Loucy (cell line): ENCODE measurements at regions not wholly inside any gene's neighbourhood (a gene's known extent, or its start where the extent isn't known, plus 50 kb on each side); places are given as distances from the start of the nearest gene placed in this dataset.

Source experiments
- H2AFZ ChIP-seq: fragments of 200-600 bp; sonication (generic); 2 replicates; pipeline ENCODE4 v1.6.0; 2016; ENCODE audit warnings: antibody characterized with exemption, mild to moderate bottlenecking, low read length, moderate library complexity
- H3F3A ChIP-seq: fragments of 200-600 bp; 2 replicates; pipeline ENCODE4 v1.6.0; 2016; ENCODE audit warnings: antibody characterized with exemption, low read depth, mild to moderate bottlenecking
- H3K27me3 ChIP-seq: fragments of 200-600 bp; sonication (generic); 2 replicates; pipeline ENCODE4 v1.6.1; 2014; ENCODE audit warnings: low read length, mild to moderate bottlenecking; ENCODE audit not compliant: insufficient read depth, poor library complexity, severe bottlenecking
- H3K36me3 ChIP-seq: fragments of 200-600 bp; sonication (generic); 2 replicates; pipeline ENCODE4 v1.6.1; 2016; ENCODE audit warnings: low read length; ENCODE audit not compliant: insufficient read depth
- H3K4me1 ChIP-seq: fragments of 200-600 bp; sonication (generic); 2 replicates; pipeline ENCODE4 v1.5.1; 2014; ENCODE audit warnings: low read length, mild to moderate bottlenecking; ENCODE audit not compliant: insufficient read depth, poor library complexity, severe bottlenecking
- H3K4me2 ChIP-seq: fragments of 200-600 bp; sonication (generic); 2 replicates; pipeline ENCODE4 v1.6.0; 2014; ENCODE audit warnings: antibody characterized with exemption, low read length, low read depth, mild to moderate bottlenecking; ENCODE audit not compliant: poor library complexity, severe bottlenecking
- H3K4me3 ChIP-seq: fragments of 200-600 bp; sonication (generic); 2 replicates; pipeline ENCODE4 v1.5.1; 2014; ENCODE audit warnings: low read length, mild to moderate bottlenecking, mixed read lengths; ENCODE audit not compliant: poor library complexity, severe bottlenecking
- H3K79me2 ChIP-seq: fragments of 200-600 bp; sonication (generic); 2 replicates; pipeline ENCODE4 v1.6.1; 2014; ENCODE audit warnings: low read length; ENCODE audit not compliant: insufficient read depth
- H3K9ac ChIP-seq: fragments of 200-600 bp; sonication (generic); 2 replicates; pipeline ENCODE4 v1.6.0; 2014; ENCODE audit warnings: mild to moderate bottlenecking, low read depth, low read length, moderate library complexity; ENCODE audit not compliant: poor library complexity, severe bottlenecking
- H3K9me2 ChIP-seq: fragments of 200-600 bp; sonication (generic); replicated peaks from 2 replicates; pipeline ENCODE4 v1.6.1; 2016; ENCODE audit warnings: low read depth, low read length, mixed read lengths
- H3K9me3 ChIP-seq: fragments of 200-600 bp; sonication (generic); 2 replicates; pipeline ENCODE4 v1.6.1; 2014; ENCODE audit warnings: mild to moderate bottlenecking, antibody characterized with exemption, low read length, low read depth; ENCODE audit not compliant: insufficient read depth
- H4K20me1 ChIP-seq: fragments of 200-600 bp; sonication (generic); 2 replicates; pipeline ENCODE4 v1.6.0; 2014; ENCODE audit warnings: antibody characterized with exemption, low read length, mild to moderate bottlenecking; ENCODE audit not compliant: insufficient read depth, poor library complexity, severe bottlenecking
- EZH2phosphoT487 ChIP-seq: fragments of 200-600 bp; IDR thresholded peaks from 2 replicates; pipeline ENCODE4 v1.6.1; 2018; ENCODE audit warnings: antibody characterized with exemption, mild to moderate bottlenecking, moderate library complexity, borderline replicate concordance
- TF ChIP-seq, protein P1 (sequence below): fragments of 200-600 bp; sonication (generic); conservative IDR thresholded peaks from 2 replicates; pipeline ENCODE4 v1.5.1; 2014; ENCODE audit warnings: mild to moderate bottlenecking, antibody characterized with exemption, low read length

DNA sequence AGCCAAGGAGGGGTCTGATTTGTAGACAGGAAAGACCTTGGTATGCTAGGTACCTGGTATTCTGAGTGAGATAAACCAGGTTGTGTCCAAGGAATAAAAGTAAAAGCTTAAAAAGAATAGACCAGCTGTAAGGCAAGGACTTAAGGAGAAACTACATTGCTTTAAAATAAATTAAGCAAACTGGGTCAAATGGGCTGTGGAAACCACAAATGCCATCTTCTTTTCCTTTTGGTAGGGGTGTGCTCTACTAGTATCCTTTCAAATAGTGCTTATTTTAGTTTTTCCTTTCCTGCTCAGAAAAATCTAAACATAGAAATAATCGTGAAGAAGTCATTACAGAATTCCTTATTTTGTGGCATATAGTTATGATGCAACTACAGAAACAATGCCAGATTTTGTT, 138.6 kb upstream of the KLF12 start:
- Histone ChIP-seq H3K9me2 (no peaks in the 10 kb centered on the region), H3K27me3 (no peaks in the 10 kb centered on the region), H3K79me2 (no peaks in the 10 kb centered on the region), H3K4me2 (no peak overlapping the region), H3K9ac (no peak overlapping the region), H3K4me1 (peaks cover 4% of the 10 kb centered on the region), H3F3A (no peaks in the 10 kb centered on the region), H3K4me3 (no peak overlapping the region), H3K36me3 (no peaks in the 10 kb centered on the region), H2AFZ (no peak overlapping the region), H4K20me1 (no peaks in the 10 kb centered on the region), H3K9me3 (no peaks in the 10 kb centered on the region)
- no peak for TF ChIP-seq EZH2phosphoT487
- TF ChIP-seq, protein P1, sequence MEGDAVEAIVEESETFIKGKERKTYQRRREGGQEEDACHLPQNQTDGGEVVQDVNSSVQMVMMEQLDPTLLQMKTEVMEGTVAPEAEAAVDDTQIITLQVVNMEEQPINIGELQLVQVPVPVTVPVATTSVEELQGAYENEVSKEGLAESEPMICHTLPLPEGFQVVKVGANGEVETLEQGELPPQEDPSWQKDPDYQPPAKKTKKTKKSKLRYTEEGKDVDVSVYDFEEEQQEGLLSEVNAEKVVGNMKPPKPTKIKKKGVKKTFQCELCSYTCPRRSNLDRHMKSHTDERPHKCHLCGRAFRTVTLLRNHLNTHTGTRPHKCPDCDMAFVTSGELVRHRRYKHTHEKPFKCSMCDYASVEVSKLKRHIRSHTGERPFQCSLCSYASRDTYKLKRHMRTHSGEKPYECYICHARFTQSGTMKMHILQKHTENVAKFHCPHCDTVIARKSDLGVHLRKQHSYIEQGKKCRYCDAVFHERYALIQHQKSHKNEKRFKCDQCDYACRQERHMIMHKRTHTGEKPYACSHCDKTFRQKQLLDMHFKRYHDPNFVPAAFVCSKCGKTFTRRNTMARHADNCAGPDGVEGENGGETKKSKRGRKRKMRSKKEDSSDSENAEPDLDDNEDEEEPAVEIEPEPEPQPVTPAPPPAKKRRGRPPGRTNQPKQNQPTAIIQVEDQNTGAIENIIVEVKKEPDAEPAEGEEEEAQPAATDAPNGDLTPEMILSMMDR: no peak

DNA sequence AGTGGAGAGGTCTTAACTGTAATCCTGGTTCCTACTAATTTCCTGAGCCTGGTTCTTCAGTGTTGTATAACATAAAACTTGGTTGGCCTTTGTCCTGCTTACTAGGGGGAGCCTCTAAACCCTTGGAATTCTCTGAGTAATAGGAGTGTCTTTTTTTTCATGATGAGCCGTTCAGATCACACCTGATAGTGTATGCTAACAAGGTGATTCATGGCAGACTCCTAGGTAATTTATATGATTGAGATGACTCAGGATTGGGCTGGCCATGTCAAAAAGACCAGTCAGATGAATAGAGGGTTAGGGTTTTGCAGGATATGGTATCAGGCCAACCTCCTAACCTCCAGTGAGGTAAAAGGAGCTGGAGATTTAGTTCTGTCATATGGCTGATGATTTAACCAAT, 135.8 kb upstream of the KLF12 start:
- no peak overlapping the region for H2AFZ ChIP-seq
- H3K4me1 ChIP-seq: no peaks in the 10 kb centered on the region
- H3K4me2 ChIP-seq: no peak overlapping the region
- H3K9ac ChIP-seq: no peak overlapping the region
- H3K9me2 ChIP-seq: no peaks in the 10 kb centered on the region
- no peak overlapping the region for H3K4me3 ChIP-seq
- TF ChIP-seq, protein P1: no peak
- TF ChIP-seq EZH2phosphoT487: no peak
- H3K36me3 ChIP-seq: no peaks in the 10 kb centered on the region
- no peaks in the 10 kb centered on the region for H3F3A ChIP-seq
- H4K20me1 ChIP-seq: no peaks in the 10 kb centered on the region
- no peaks in the 10 kb centered on the region for H3K27me3 ChIP-seq
- H3K9me3 ChIP-seq: no peaks in the 10 kb centered on the region
- H3K79me2 ChIP-seq: no peaks in the 10 kb centered on the region

DNA sequence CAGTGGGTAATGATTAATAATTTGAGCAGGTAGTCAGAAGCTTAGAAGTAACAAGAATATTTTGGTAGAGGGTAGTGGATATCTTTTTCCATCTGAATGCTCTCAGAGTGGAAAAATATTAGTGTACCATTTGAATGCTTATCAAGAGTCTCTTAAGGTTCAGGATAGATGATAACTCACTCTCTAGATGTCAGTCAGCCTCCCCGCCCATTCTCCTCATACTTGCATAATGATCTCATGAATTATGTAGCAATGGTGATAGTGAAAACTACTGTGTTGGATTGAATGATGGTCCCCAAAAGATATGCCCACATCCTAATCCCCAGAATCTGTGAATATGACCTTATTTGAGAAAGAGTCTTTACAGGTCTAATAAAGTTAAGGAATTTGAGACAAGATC, 132.7 kb upstream of the KLF12 start:
- no peak overlapping the region for H2AFZ ChIP-seq
- no peaks in the 10 kb centered on the region for H3K4me1 ChIP-seq
- no peaks in the 10 kb centered on the region for H3F3A ChIP-seq
- H3K36me3 ChIP-seq: no peaks in the 10 kb centered on the region
- no peak overlapping the region for H3K4me2 ChIP-seq
- no peaks in the 10 kb centered on the region for H3K9me2 ChIP-seq
- H3K79me2 ChIP-seq: no peaks in the 10 kb centered on the region
- no peak overlapping the region for H3K4me3 ChIP-seq
- TF ChIP-seq EZH2phosphoT487: no peak
- TF ChIP-seq, protein P1: no peak
- H3K9ac ChIP-seq: no peak overlapping the region
- H3K9me3 ChIP-seq: 0 out of 2 replicates have a peak, but pooled peaks cover 2% of the 10 kb centered on the region
- no peaks in the 10 kb centered on the region for H4K20me1 ChIP-seq
- H3K27me3 ChIP-seq: no peaks in the 10 kb centered on the region
